Left renal pelvis (tissue), 4 donors: ENCODE measurements at regions not wholly inside any gene's neighbourhood (a gene's known extent, or its start where the extent isn't known, plus 50 kb on each side); places are given as distances from the start of the nearest gene placed in this dataset.
"Not testable (repeated sequence)": the region's sequence is repeated elsewhere in the genome, so short reads cannot be mapped to it uniquely, and the experiment has no call there.

Experiments
- DNase-seq, 4 donors: peaks; one replicate each; pipeline ENCODE4 v3.0.0-alpha.2; 2013; ENCODE audit warnings: low read depth in 4 of 4, low spot score in 3 of 4

- no peak for DNase-seq
These were observed 158.6 kb upstream of the ALG10B start for GRCh38 chr12:38157933-38158401.

DNA sequence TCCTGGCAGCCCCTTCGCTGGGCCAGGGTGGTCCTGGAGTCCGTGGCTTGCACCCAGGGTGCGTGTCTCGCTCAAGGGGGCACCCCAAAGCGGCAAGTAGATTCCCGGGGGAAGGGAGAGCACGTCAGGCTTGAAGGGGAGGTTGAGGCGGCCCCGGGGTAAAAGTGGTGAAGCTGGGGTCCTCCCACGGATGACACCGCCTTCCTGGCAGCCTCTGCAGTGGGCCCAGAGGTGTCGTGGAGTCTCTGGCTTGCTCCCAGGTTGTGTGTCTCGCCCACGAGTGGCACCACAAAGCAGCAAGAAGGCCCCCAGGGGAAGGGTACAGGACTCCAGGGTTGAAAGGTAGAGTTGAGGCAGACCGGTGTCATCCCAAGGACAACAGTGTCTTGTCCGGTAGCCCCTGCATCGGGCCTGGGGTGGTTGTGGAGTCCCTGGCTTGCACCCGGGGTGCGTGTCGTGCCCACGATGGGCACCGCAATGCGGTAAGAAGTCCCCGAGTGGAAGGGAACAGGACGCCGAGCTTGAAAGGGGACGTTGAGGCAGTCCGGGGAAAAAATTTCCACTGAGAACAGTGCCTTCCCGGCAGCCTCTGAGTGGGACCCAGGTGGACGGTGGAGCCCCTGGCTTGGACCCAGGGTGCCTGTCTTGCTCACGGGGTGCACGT is 158.0 kb upstream of the ALG10B start:
- DNase-seq: no peak

DNA sequence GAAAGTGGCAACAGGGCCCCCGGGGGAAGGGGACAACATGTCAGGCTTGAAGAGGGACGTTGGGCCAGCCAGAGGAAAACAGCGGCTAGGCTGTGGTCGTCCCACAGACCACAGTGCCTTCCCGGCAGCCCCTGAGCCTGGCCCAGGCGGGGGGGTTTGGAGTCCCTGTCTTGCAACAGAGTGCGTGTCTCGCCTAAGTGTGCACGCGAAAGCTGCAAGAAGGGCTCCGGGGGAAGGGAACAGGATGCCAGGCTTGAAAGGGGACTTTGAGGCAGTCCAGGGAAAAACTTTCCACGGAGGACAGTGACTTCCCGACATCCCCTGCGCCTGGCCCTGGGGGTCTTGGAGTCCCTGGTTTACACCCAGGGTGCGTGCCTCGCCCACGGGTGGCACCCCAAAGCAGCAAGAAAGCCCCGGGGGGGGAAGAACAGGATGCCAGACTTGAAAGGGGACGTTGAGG is 157.5 kb upstream of the ALG10B start:
- DNase-seq: no peak

- DNase-seq: no peak
These were observed 156.8 kb upstream of the ALG10B start for GRCh38 chr12:38159591-38160317.

- no peak for DNase-seq
These were observed 156.1 kb upstream of the ALG10B start for GRCh38 chr12:38160318-38161122.

DNA sequence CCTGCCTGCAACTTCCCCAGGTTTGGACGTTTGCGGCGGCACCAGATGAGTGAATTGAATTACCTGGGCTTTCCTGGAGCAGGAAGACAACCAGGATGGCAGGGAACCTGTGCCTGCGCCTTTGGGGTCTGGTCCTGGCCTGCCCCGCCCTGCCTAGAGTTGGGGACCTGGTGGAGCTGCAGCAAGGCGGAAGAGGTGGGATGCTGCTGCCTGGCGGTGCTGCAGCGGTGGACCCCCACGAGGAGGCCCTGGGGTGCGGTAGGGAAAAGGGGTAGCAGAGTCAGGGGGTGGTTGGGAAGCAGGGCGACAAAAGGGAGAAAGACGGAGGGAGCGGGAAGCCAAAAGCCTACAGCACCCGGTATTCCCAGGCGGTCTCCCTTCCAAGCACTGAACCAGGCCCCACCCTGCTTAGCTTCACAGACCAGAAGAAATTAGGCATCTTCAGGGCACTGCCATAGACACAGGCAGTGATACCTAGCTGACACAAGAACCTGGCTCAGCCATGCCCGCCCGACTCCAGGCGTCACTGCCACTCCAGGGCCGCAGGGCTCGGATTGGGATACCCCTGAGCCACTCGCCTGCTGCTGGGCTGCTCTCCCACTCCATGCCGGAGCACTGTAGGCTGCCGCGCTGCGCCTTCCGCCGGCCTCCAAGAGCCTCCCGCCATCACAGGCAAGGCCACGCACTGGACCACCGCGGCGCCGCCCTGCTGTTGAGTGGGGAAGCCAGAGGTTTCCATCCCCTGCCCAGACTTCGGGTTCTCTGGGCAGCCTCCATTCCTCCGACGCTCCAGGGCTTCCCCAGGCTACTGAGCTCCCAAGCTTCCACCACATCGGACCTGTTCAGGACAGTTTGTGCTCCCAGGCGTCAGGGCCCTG is 155.2 kb upstream of the ALG10B start:
- DNase-seq: no peak

DNA sequence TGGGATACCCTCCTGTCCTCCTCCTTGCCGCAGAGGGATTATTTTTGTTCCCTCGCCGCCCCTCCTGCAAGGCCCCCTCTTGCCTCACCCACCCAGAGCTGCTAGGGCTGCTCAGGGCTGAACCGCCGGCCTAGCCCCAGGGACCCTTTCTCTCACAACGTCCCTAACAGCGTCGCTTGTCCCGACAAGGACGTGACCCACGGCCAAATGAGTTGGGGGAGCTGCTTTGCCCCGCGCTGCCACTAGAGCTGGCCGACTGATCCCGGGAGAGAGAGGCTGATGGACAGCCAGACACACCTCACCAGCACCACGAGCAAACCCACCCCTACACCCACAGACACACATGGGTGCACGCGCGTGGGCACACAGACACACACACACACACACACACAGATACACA is 154.6 kb upstream of the ALG10B start:
- no peak for DNase-seq

DNA sequence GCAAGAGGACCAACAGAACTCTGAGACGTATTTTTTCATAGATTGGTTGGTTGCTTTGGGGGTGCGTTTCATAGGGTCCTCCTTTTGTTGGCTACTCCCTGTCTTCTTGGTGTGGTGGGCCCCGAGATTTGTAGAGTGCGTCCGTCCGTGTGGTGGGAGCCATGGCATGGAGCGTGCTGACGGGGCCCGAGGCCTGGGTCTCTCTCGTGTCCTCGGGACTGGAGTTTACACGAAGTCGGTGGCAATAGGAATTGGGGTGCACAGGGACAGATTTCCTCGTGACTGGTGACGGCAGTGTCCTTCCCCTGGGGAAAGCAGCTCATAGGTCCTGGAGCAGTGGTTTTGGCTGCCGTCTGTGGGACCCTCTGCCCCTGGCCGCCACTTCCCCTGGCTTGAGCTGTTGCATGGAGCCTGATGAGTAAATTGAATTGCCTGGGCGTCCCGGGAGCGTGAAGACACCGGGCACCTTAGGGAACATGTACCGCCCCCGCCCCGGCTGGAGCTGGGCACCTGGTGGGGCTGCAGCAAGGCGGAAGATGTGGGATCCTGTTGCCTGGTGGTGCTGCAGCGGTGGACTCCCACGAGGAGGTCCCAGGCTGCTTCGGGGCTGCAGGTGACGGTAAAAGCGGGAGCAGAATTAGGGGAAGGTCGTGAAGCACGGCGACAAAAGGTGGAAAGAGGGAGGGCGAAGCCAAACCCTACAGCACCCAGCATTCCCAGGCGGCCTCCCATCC is 153.7 kb upstream of the ALG10B start:
- DNase-seq: no peak

GRCh38 chr12:38163442-38163801 is 153.2 kb upstream of the ALG10B start:
- DNase-seq: no peak

- no peak for DNase-seq
These were observed 150.3 kb upstream of the ALG10B start for GRCh38 chr12:38166225-38166624.

DNA sequence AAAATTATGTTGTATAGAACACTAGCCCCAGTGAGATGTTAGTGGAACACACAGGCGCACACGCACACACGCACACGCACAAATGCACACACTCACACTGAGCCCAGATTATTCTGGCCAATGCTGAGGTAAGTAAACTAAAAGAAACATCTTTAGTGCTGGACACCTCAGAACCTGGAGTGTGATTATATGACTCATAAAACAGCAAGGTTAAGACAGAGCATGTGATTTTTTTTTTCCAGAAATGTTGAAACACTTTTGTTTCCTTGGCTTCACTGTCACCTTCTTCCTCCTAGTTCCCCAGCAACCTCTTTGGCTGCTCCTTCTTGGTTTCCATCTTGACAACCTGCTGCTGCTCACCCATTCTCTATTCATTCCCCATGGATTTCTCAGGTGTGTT is 141.0 kb upstream of the ALG10B start:
- no peak for DNase-seq

GRCh38 chr12:38183617-38184016 is 133.0 kb upstream of the ALG10B start:
- DNase-seq: not testable (repeated sequence)

DNA sequence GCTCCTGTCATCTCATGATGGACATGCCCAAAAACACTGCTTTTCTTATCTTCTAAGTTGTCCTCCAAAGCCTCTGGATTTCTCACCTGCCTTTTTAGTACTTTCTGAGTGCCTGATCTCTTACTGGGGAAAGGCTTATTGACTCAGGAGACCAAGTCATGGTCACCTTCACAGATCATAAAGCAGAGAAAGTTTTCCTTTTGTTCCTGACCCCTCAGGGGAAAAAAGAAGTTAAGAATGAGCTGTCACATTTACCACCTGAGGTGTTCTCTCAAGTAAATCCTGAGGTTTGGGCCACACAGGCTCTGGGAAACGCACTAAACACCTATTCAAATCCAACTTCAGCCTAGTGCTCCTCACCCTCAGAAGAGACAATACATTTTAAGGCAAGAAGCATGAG is 119.3 kb upstream of the ALG10B start:
- not testable (repeated sequence) for DNase-seq

DNA sequence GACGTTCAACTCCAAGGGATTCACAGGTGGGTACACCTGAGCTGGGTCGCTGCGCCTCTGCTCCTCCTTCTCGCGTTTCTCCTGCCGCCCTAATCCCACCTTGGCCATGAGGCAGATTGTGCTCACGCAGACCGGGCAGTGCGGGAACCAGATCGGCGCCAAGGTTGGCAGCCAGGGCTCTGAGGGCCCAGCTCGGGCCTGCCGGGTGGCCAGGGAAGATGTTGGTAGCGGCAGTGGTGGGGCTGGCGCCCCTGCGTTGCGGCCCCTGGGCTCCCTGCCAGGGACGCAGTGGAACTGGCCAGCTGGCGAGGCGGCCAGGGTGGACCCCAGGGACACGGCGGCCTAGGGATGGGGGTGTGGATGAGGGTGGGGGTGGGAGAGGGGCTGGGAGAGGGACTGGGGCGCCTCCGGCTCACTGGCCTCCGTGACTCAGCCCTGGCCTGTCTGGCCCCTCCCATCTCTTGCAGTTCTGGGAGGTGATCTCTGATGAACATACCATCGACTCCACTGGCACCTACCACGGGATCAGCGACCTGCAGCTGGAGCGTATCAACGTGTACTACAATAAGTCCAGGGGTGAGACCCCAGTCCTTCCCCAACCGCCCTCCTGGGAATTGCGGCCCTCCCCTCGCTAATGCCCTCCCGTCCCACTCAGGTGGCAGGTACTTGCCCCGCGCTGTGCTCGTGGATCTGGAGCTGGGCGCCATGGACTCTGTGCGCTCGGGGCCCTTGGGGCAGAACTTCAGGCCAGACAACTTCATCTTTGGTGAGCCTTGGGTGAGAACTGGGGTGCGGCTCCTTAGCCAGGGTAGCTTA is 114.9 kb upstream of the ALG10B start:
- no peak for DNase-seq

- no peak for DNase-seq
These were observed 111.7 kb upstream of the ALG10B start for GRCh38 chr12:38204831-38205230.

DNA sequence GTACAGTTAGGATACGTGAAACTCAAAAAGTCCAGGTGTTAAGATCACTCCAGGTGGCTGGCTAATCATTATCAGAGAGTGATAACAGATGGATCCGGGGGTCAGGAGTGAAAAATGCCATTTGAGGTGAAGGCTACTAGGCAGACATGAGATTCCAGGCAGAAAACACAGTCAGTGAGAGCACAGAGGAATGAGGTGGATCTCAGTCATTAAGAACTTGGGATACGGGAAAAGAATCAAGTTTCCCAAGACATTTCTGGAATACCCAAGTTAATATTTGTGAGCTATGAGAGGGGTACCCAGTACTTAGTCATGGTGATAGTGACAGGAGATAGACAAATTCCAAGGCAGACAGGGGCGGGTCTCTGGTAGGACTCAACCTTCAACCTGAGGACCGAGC is 94.6 kb upstream of the ALG10B start:
- no peak for DNase-seq

GRCh38 chr12:38238328-38238727 is 78.2 kb upstream of the ALG10B start:
- DNase-seq: not testable (repeated sequence)

DNA sequence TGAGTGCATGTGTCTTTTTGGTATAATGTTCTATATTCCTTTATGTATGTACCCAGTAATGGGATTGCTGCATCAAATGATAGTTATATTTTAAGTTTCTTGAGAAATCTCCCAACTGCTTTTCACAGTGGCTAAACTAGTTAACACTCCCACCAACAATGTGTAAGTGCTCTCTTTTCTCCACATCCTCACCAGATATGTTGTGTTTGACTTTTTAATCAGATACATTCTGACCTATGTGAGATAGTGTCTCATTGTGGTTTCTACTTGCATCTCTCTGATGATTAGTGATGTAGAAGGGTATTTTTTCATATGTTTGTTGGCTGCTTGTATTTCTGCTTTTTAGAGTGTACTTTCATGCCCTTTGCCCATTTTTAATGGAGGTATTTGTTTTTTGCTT is 62.8 kb upstream of the ALG10B start:
- DNase-seq: no peak

DNA sequence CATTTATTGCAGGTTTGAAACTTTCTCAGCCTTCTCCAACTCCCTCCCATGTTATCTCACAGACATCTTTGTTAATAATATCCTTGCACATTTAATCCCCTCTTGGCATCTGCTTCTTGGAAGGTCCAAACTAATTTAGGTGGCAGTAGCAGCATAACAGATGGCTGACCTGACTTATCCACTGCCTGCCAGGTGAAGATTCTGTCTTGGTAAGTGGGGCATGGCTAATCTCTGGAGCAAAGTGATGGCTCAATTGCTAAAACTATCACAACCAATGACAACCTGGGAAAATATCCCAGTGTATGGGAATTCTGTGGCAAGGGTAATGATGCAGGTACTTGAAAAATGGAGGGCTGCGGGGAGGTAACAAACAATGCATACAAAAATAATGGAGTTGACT is 58.2 kb upstream of the ALG10B start:
- no peak for DNase-seq
